ENCODE measurements at regions not wholly inside any gene's neighbourhood (a gene's known extent, or its start where the extent isn't known, plus 50 kb on each side); places are given as distances from the start of the nearest gene placed in this dataset.

GRCh38 chr2:4653991-4654390, 950.6 kb downstream of the DCDC2C start:
- H3K9me3 ChIP-seq (ENCODE audit: insufficient read depth, low read length): no peaks in the 10 kb centered on the region
- no peak overlapping the region for H3K9ac ChIP-seq (ENCODE audit: low read length)
- H3K27me3 ChIP-seq (ENCODE audit: low read depth, low read length): no peaks in the 10 kb centered on the region
- H3K27ac ChIP-seq (ENCODE audit: low read length): no peak overlapping the region
- H3K36me3 ChIP-seq (replicated peaks; ENCODE audit: low read depth, low read length): no peaks in the 10 kb centered on the region
- H3K4me2 ChIP-seq (ENCODE audit: low read length): peak overlapping the region; percentile 23
- H4K20me1 ChIP-seq (ENCODE audit: insufficient read depth, low read length): no peaks in the 10 kb centered on the region
- no peak overlapping the region for H2AFZ ChIP-seq (ENCODE audit: low read depth, low read length)
- TF ChIP-seq EZH2phosphoT487 (IDR thresholded peaks at IDR 0.05; ENCODE audit: low read depth): no peak
- TF ChIP-seq CTCF (IDR thresholded peaks at IDR 0.05; ENCODE audit: low read depth, low read length): no peak
- no peak overlapping the region for H3K4me3 ChIP-seq (ENCODE audit: low read length)
- no peaks in the 10 kb centered on the region for H3K79me2 ChIP-seq (ENCODE audit: low read length)
- H3K4me1 ChIP-seq (ENCODE audit: low read length): peaks cover 13% of the 10 kb centered on the region

- Histone ChIP-seq H3K27me3 (ENCODE audit: low read depth, low read length) (no peaks in the 10 kb centered on the region), H2AFZ (ENCODE audit: low read depth, low read length) (no peak overlapping the region), H3K4me2 (ENCODE audit: low read length) (no peak overlapping the region)
These were observed 953.0 kb downstream of the DCDC2C start for GRCh38 chr2:4656326-4656725.

GRCh38 chr2:4662161-4662779, 958.9 kb downstream of the DCDC2C start:
- Histone ChIP-seq H3K9ac (ENCODE audit: low read length) (no peak overlapping the region), H3K4me2 (ENCODE audit: low read length) (no peak overlapping the region), H3K79me2 (ENCODE audit: low read length) (no peaks in the 10 kb centered on the region), H4K20me1 (ENCODE audit: insufficient read depth, low read length) (no peaks in the 10 kb centered on the region), H3K27ac (ENCODE audit: low read length) (no peak overlapping the region), H2AFZ (ENCODE audit: low read depth, low read length) (no peak overlapping the region), H3K4me1 (ENCODE audit: low read length) (no peaks in the 10 kb centered on the region), H3K9me3 (ENCODE audit: insufficient read depth, low read length) (no peaks in the 10 kb centered on the region), H3K27me3 (ENCODE audit: low read depth, low read length) (no peaks in the 10 kb centered on the region), H3K4me3 (ENCODE audit: low read length) (no peak overlapping the region), H3K36me3 (replicated peaks; ENCODE audit: low read depth, low read length) (no peaks in the 10 kb centered on the region)
- TF ChIP-seq EZH2phosphoT487 (IDR thresholded peaks at IDR 0.05; ENCODE audit: low read depth): no peak
- no peak for TF ChIP-seq CTCF (IDR thresholded peaks at IDR 0.05; ENCODE audit: low read depth, low read length)

More at GRCh38 chr2:4656326-4656725, 953.0 kb downstream of the DCDC2C start:
- H3K4me1 ChIP-seq (ENCODE audit: low read length): peaks cover 13% of the 10 kb centered on the region
- no peak overlapping the region for H3K9ac ChIP-seq (ENCODE audit: low read length)
- no peak overlapping the region for H3K27ac ChIP-seq (ENCODE audit: low read length)
- no peak overlapping the region for H3K4me3 ChIP-seq (ENCODE audit: low read length)
- H3K36me3 ChIP-seq (replicated peaks; ENCODE audit: low read depth, low read length): no peaks in the 10 kb centered on the region
- TF ChIP-seq EZH2phosphoT487 (IDR thresholded peaks at IDR 0.05; ENCODE audit: low read depth) (no peak), CTCF (IDR thresholded peaks at IDR 0.05; ENCODE audit: low read depth, low read length) (no peak)
- H4K20me1 ChIP-seq (ENCODE audit: insufficient read depth, low read length): no peaks in the 10 kb centered on the region
- H3K79me2 ChIP-seq (ENCODE audit: low read length): no peaks in the 10 kb centered on the region
- H3K9me3 ChIP-seq (ENCODE audit: insufficient read depth, low read length): no peaks in the 10 kb centered on the region

- H3K9me3 ChIP-seq (ENCODE audit: insufficient read depth, low read length): no peaks in the 10 kb centered on the region; the same call in 1 of the 2 replicates
- no peak for TF ChIP-seq EZH2phosphoT487 (IDR thresholded peaks at IDR 0.05; ENCODE audit: low read depth)
- no peak for TF ChIP-seq CTCF (IDR thresholded peaks at IDR 0.05; ENCODE audit: low read depth, low read length)
- no peak overlapping the region for H2AFZ ChIP-seq (ENCODE audit: low read depth, low read length)
- no peak overlapping the region for H3K9ac ChIP-seq (ENCODE audit: low read length)
- no peaks in the 10 kb centered on the region for H3K79me2 ChIP-seq (ENCODE audit: low read length)
- H4K20me1 ChIP-seq (ENCODE audit: insufficient read depth, low read length): no peaks in the 10 kb centered on the region
- H3K4me1 ChIP-seq (ENCODE audit: low read length): no peaks in the 10 kb centered on the region
- H3K4me2 ChIP-seq (ENCODE audit: low read length): no peak overlapping the region
- no peak overlapping the region for H3K27ac ChIP-seq (ENCODE audit: low read length)
- no peak overlapping the region for H3K4me3 ChIP-seq (ENCODE audit: low read length)
- no peaks in the 10 kb centered on the region for H3K36me3 ChIP-seq (replicated peaks; ENCODE audit: low read depth, low read length)
- H3K27me3 ChIP-seq (ENCODE audit: low read depth, low read length): no peaks in the 10 kb centered on the region
These were observed 965.0 kb downstream of the DCDC2C start for GRCh38 chr2:4668381-4668780.

Measured in OCI-LY3 (cell line).